ENCODE measurements at regions not wholly inside any gene's neighbourhood (a gene's known extent, or its start where the extent isn't known, plus 50 kb on each side); places are given as distances from the start of the nearest gene placed in this dataset.

GRCh38 chr12:88801227-88802095 is 221.2 kb upstream of the KITLG start:
- no peak for DNase-seq

- no peak for DNase-seq
These were observed 212.8 kb upstream of the KITLG start for GRCh38 chr12:88793096-88793495.

- DNase-seq: no peak
These were observed 210.0 kb upstream of the KITLG start for GRCh38 chr12:88790231-88790630.

- no peak for DNase-seq
These were observed 203.9 kb upstream of the KITLG start for GRCh38 chr12:88784166-88784565.

GRCh38 chr12:88782351-88782750 is 202.1 kb upstream of the KITLG start:
- DNase-seq: no peak

GRCh38 chr12:88781909-88782308 is 201.6 kb upstream of the KITLG start:
- no peak for DNase-seq

GRCh38 chr12:88778064-88778463 is 197.8 kb upstream of the KITLG start:
- DNase-seq: no peak

- no peak for DNase-seq
These were observed 195.5 kb upstream of the KITLG start for GRCh38 chr12:88775742-88776151.

- DNase-seq: no peak
These were observed 187.4 kb upstream of the KITLG start for GRCh38 chr12:88767699-88768098.

- no peak for DNase-seq
These were observed 184.7 kb upstream of the KITLG start for GRCh38 chr12:88764781-88765480.

- DNase-seq: no peak
These were observed 183.3 kb upstream of the KITLG start for GRCh38 chr12:88763536-88764100.

GRCh38 chr12:88758176-88758575 is 177.9 kb upstream of the KITLG start:
- DNase-seq: no peak

GRCh38 chr12:88756917-88757316 is 176.6 kb upstream of the KITLG start:
- no peak for DNase-seq

GRCh38 chr12:88756153-88756552 is 175.9 kb upstream of the KITLG start:
- DNase-seq: no peak

- DNase-seq: no peak
These were observed 173.4 kb upstream of the KITLG start for GRCh38 chr12:88753707-88754106.

- no peak for DNase-seq
These were observed 172.8 kb upstream of the KITLG start for GRCh38 chr12:88753066-88753465.

- no peak for DNase-seq
These were observed 171.9 kb upstream of the KITLG start for GRCh38 chr12:88752183-88752582.

- DNase-seq: no peak
These were observed 170.7 kb upstream of the KITLG start for GRCh38 chr12:88750867-88751543.

- DNase-seq: no peak
These were observed 166.1 kb upstream of the KITLG start for GRCh38 chr12:88746386-88746785.

GRCh38 chr12:88743946-88744685 is 163.8 kb upstream of the KITLG start:
- DNase-seq: no peak

- no peak for DNase-seq
These were observed 157.7 kb upstream of the KITLG start for GRCh38 chr12:88737838-88738472.

GRCh38 chr12:88736031-88736430 is 155.8 kb upstream of the KITLG start:
- no peak for DNase-seq

Measured in NCI-H510A (cell line).